NCI-H748 treated with DMSO at 0.1 percent for 48 hours (cell line): ENCODE measurements at regions not wholly inside any gene's neighbourhood (a gene's known extent, or its start where the extent isn't known, plus 50 kb on each side); places are given as distances from the start of the nearest gene placed in this dataset.

ENCODE experiments used
- DNase-seq: peaks from one replicate; lab custom pipeline; 2025; lab: John Stamatoyannopoulos, UW

- no peak for DNase-seq
These were observed 2054.2 kb downstream of the MAT2B start for GRCh38 chr5:165559645-165560044.

GRCh38 chr5:165560648-165561047, 2055.2 kb downstream of the MAT2B start:
- no peak for DNase-seq

- no peak for DNase-seq
These were observed 2060.5 kb downstream of the MAT2B start for GRCh38 chr5:165565911-165566310.

- no peak for DNase-seq
These were observed 2064.1 kb downstream of the MAT2B start for GRCh38 chr5:165569551-165569950.

- DNase-seq: no peak
These were observed 2068.0 kb downstream of the MAT2B start for GRCh38 chr5:165573445-165573844.

- no peak for DNase-seq
These were observed 2068.7 kb downstream of the MAT2B start for GRCh38 chr5:165574100-165574499.

GRCh38 chr5:165576678-165577275, 2071.4 kb downstream of the MAT2B start:
- no peak for DNase-seq

- no peak for DNase-seq
These were observed 2074.5 kb downstream of the MAT2B start for GRCh38 chr5:165579911-165580310.

- DNase-seq: no peak
These were observed 2089.3 kb downstream of the MAT2B start for GRCh38 chr5:165594693-165595092.

GRCh38 chr5:165602529-165602928, 2097.1 kb downstream of the MAT2B start:
- no peak for DNase-seq

- DNase-seq: no peak
These were observed 2101.6 kb downstream of the MAT2B start for GRCh38 chr5:165607026-165607425.

GRCh38 chr5:165609871-165610270, 2104.5 kb downstream of the MAT2B start:
- no peak for DNase-seq

GRCh38 chr5:165616490-165617405, 2111.3 kb downstream of the MAT2B start:
- DNase-seq: no peak

- DNase-seq: no peak
These were observed 2112.1 kb downstream of the MAT2B start for GRCh38 chr5:165617491-165617890.

GRCh38 chr5:165620394-165620793, 2115.0 kb downstream of the MAT2B start:
- no peak for DNase-seq

- no peak for DNase-seq
These were observed 2117.6 kb downstream of the MAT2B start for GRCh38 chr5:165622864-165623536.

- DNase-seq: no peak
These were observed 2118.9 kb downstream of the MAT2B start for GRCh38 chr5:165624166-165624946.

GRCh38 chr5:165626161-165626560, 2120.7 kb downstream of the MAT2B start:
- DNase-seq: no peak

GRCh38 chr5:165627548-165628170, 2122.2 kb downstream of the MAT2B start:
- DNase-seq: no peak

GRCh38 chr5:165630261-165630778, 2124.9 kb downstream of the MAT2B start:
- DNase-seq: peak; percentile 43

GRCh38 chr5:165631235-165631634, 2125.8 kb downstream of the MAT2B start:
- no peak for DNase-seq
